ENCODE measurements at regions not wholly inside any gene's neighbourhood (a gene's known extent, or its start where the extent isn't known, plus 50 kb on each side); places are given as distances from the start of the nearest gene placed in this dataset.

DNA sequence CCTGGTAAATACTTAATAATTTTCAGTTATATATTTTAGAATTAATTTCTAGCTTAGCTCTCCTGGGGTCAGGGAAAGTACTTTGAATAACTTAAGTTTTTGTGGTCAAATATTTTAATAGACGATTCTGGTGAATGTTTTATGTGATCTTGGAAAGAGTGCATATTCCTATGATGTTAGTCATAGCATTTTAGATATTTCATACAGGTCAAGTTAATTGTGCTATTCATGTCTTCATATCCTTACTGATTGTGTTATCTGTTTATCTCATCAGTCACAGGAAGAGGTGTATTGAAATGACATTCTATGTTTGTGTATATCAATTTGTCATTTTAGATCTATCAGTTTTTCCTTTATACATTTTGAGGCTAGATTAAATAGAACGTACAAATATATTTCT is 576.2 kb downstream of the CPS1 start:
- FAIRE-seq (no peak), DNase-seq (ENCODE audit: low spot score) (no peak)

- FAIRE-seq (no peak), DNase-seq (ENCODE audit: low spot score) (no peak)
Measured at GRCh38 chr2:211133766-211134165, 577.4 kb downstream of the CPS1 start.

GRCh38 chr2:211138551-211138950 is 582.2 kb downstream of the CPS1 start:
- DNase-seq (ENCODE audit: low spot score) (no peak), FAIRE-seq (no peak)

DNA sequence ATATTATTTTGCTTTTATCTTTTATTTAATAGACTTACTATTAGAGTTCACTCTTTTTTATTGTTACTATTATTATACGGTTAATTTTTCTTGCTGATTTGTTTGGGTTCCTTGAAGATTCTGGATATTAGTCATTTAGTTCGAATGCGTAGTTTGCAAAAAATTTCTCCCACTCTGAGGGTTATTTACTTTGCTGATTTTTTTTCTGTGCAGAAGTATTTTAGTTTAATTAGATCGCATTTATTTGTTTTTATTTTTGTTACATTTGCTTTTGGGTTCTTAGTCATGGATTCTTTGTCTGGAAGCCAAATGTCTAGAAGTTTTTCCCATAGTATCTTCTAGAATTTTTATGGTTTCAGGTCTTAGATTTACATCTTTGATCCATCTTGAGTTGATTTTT is 585.2 kb downstream of the CPS1 start:
- FAIRE-seq (no peak), DNase-seq (ENCODE audit: low spot score) (no peak)

DNA sequence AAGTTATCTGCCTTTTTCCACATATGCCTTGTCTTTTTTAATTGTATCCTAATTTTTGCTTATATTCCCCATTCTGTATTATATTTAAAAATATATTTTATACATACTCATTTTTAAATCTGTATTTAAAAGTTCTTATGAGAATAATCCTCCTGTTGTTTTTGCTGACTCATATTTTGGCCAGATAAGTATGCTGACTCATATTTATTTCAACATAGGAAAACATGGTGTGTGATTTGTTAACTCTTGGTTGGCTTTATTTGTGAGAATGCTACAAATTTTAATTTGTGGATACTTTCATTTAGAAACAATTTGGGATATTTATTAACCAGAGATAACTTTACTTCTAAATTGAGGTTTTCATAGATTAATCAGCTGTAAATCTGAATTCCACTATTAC is 587.7 kb downstream of the CPS1 start:
- FAIRE-seq (no peak), DNase-seq (ENCODE audit: low spot score) (no peak)

DNA sequence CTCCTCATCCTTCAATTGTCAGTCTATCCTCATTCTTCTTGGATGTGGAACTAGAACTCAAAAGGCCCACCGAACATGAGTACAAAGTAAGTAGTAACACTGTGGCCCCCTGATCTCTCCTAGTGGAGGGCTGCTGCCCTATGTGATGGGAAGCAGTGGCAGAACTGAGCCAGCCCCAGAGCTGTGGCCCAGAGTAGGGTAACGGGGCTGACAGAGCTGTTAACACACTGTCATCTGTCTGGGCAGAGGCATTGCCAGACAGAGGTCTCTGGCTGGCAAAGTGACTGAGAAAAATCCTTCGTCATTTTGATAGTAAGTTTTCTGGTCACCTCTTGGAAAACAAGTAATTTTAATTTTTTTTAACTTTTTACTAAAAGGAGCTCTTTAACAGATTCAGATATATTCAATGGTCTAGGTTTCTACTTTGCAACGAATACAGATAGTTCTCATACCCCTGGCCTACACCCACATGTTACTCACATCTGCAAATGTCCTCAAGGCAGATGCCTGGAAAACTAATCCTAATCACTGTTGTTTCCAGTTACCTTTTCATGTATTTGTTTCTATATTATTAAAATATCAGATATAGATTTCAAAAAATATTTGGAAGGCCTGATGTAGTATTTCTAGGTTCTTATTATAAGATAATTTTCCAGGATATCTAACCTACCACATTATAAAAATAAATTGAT is 588.7 kb downstream of the CPS1 start:
- FAIRE-seq (no peak), DNase-seq (ENCODE audit: low spot score) (no peak)

DNA sequence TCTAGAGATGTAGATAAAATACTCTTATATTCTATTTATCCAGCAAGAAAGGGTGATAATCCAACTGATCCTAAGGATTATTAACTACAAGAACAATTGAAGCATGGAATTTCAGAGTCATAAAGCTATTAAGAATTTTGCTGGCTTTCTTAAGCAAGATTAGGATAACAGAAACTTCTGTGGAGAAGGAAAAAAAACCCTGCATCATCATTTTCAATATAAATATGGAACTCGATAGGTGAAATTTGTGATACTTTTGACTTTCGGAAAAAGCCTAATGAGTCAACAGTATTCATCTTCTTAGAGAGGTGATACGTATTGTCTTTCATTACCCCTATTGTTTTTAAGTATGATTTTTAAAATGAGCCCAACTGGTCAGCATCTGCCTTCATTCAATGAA is 593.3 kb downstream of the CPS1 start:
- FAIRE-seq = no peak
- no peak for DNase-seq (ENCODE audit: low spot score)

GRCh38 chr2:211157211-211157610 is 600.8 kb downstream of the CPS1 start:
- DNase-seq (ENCODE audit: low spot score) = no peak
- peak; percentile 7 for FAIRE-seq

- DNase-seq (ENCODE audit: low spot score) = peak; percentile 39
- FAIRE-seq = peak; percentile 44
Measured at GRCh38 chr2:211157856-211158463, 601.6 kb downstream of the CPS1 start.

DNA sequence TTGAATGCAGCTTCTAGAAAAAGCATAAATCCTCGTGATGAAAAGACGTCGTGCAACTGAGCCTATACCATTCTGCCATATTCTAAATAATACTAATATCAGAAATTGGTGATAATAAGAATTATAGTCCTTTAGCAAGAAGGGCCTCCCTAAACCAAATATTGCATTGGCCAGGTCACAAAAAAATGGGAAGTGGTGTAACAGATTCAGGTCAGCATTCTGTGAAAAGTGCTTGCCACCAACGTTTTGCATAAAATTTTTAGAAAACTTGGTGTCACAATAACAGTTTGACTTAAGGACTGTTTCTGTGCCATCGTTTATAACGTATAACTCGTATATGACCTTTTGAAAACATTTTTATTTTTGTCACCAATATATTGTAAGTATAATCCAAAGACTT is 603.6 kb downstream of the CPS1 start:
- FAIRE-seq = no peak
- DNase-seq (ENCODE audit: low spot score) = no peak

DNA sequence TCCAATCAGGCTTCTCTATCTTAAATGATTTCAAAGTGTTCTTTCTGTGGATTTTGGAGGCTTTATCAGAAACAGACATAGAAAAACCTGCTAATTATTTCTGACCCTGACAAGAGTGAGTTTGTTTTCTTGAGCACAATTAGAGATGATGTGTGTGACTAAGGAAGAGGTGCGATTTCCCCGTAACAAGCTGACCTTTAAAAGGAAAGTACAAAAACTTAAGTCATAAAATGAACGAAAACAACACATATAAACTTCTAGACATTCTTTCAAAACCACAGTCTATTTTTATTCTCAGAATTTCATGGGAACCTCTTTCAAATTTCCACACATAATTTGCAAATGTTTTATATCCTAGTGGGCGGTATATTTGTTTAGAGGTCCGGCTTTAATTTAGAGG is 604.8 kb downstream of the CPS1 start:
- DNase-seq (ENCODE audit: low spot score) (no peak), FAIRE-seq (no peak)

DNA sequence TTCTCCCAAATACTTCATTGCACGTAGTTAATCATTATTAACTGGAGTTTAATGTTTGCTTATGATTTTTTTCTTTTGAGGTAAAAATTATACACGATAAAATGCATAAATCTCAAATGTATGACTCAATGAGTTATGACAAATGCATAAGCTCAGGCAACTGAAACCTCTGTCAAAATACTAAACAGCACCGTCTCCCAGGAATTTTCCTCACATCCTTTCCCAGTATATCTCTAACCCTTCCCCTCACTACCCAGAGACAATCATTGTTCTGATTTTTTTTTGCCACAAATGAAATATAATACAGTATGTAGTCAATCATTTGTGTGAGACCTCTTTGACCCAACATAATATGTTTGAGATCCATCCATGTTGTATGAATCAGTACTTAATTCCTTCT is 606.5 kb downstream of the CPS1 start:
- FAIRE-seq (no peak), DNase-seq (ENCODE audit: low spot score) (no peak)

GRCh38 chr2:211170843-211171242 is 614.4 kb downstream of the CPS1 start:
- FAIRE-seq = no peak

GRCh38 chr2:211174021-211174420 is 617.6 kb downstream of the CPS1 start:
- FAIRE-seq = no peak
- no peak for DNase-seq (ENCODE audit: low spot score)

More at GRCh38 chr2:211170843-211171242, 614.4 kb downstream of the CPS1 start:
- DNase-seq (ENCODE audit: low spot score) = no peak

DNA sequence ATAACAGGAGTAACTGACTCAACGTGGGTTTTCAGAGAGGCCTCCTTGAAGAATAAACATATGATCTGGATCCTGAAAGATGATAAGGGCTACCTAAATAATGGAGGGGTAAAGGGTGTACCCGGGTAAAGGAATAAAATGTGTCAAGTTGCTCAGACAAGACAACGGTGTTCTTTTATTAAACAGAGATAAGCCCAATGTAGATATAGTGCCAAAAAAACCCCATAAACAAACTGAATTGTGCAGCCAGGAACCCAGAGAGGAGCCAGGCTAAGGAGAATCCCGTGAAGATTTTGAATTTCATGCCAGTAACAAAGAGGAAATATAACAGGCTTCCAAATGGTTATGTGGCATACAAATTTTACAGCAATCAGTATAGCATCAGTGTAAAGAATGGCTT is 618.2 kb downstream of the CPS1 start:
- DNase-seq (ENCODE audit: low spot score) (no peak), FAIRE-seq (no peak)

GRCh38 chr2:211175956-211176355 is 619.6 kb downstream of the CPS1 start:
- FAIRE-seq = no peak

GRCh38 chr2:211176514-211177141 is 620.2 kb downstream of the CPS1 start:
- DNase-seq (ENCODE audit: low spot score) (no peak), FAIRE-seq (no peak)

More at GRCh38 chr2:211175956-211176355, 619.6 kb downstream of the CPS1 start:
- DNase-seq (ENCODE audit: low spot score) = no peak

DNA sequence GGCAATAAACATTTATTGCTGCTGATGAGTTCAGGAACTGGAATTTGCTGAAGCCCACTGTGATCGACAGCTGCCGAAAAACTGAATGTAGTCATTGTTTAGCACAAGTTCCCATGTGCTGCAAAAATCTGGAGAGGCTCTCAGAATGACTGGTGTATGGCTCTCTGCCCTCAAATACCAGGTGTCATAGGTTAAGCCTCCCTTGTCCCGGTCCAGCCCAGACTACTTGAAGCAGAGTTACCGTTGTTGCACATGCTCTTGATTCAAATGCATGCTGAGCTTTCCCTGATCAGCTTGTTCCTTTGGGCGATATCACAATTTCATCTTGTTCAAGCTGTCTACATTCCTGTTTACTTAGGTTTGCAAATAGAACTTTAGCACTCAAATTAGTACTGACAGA is 625.2 kb downstream of the CPS1 start:
- no peak for FAIRE-seq
- no peak for DNase-seq (ENCODE audit: low spot score)

DNA sequence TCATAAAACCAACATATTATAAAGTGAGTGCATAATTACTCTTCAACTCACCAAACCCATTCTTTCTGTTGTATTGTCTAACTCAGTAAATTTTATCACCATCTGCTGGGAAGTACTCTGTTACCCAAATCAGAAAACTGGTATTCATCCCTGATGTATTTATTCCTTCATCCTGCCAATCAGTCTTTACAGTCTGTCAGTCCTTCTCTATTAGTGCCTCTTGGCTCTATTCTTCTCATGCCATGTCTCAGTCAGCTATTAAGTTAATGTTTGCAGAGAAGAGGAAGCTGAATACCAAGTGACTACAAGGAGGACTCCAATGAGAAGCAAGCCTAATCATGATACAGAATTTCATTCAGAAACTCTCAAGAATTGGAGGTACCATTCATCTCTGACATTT is 631.2 kb downstream of the CPS1 start:
- FAIRE-seq = no peak

GRCh38 chr2:211203986-211204385 is 647.6 kb downstream of the CPS1 start:
- FAIRE-seq = no peak
- no peak for DNase-seq (ENCODE audit: low spot score)

More for the DNA sequence above, 631.2 kb downstream of the CPS1 start:
- DNase-seq (ENCODE audit: low spot score) = no peak

DNA sequence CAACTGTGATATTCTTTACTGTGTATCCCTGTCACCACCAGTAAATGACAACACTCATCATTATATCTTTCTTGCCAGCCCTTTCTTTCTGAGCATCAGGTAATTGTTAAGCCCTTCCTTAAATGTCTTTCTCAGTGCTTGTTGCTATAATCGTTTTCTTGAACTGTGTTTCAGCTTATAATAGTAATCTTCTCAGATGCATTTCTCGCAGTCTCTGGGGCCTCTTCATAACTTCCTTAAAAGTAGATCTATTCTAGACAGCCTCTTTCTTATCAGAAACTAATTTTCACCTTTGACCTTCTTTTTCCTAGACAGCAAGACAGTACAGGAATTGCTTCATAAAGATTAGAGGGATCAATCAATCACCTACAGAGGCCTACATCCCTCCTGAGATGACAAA is 648.1 kb downstream of the CPS1 start:
- DNase-seq (ENCODE audit: low spot score) = no peak
- FAIRE-seq = no peak

DNA sequence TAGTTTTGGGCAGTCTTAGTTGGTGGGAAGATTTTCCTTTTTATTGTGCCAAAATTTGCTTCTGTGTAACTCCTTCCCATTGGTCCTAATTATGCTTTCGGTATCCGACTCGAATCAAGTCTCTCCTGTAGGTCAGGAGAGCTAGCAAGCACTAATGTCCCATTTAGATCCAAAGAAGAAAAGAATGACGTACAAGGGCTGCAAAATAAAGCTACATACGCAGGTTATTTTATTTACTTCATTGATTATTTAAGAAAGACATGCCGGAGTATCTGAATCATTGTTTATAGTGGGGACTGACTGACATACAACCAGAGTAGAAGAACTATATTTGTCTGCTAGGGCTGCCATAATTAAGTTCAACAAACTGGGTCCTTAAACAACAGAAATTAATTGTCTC is 648.5 kb downstream of the CPS1 start:
- FAIRE-seq (no peak), DNase-seq (ENCODE audit: low spot score) (no peak)

- no peak for FAIRE-seq
Measured at GRCh38 chr2:211205358-211205757, 649.0 kb downstream of the CPS1 start.

More at GRCh38 chr2:211205358-211205757, 649.0 kb downstream of the CPS1 start:
- no peak for DNase-seq (ENCODE audit: low spot score)

Data from RCC 7860 (cell line).